Liver (tissue), 8 donors: ENCODE measurements at regions not wholly inside any gene's neighbourhood (a gene's known extent, or its start where the extent isn't known, plus 50 kb on each side); places are given as distances from the start of the nearest gene placed in this dataset.

Experiments used
- DNase-seq: peaks from one replicate; pipeline ENCODE4 v3.0.0-alpha.2; 2017; ENCODE audit warnings: low spot score
- H3K27ac ChIP-seq, 2 donors: one replicate each; pipeline ENCODE4 v1.7.0; 2013; ENCODE audit warnings: inconsistent platforms in 2 of 2, low read length in 2 of 2, control low read depth in 1 of 2, low read depth in 1 of 2, mild to moderate bottlenecking in 1 of 2
- H3K27me3 ChIP-seq, 4 donors: one replicate each; pipeline versions ENCODE4 v1.6.1 to v1.7.0; 2013; ENCODE audit warnings: low read length in 3 of 4, inconsistent platforms in 1 of 4, mild to moderate bottlenecking in 1 of 4, moderate library complexity in 1 of 4; ENCODE audit not compliant: control insufficient read depth in 4 of 4, insufficient read depth in 4 of 4
- H3K36me3 ChIP-seq, 4 donors: one replicate each; pipeline versions ENCODE4 v1.6.1 to v1.7.0; 2013; ENCODE audit warnings: low read length in 3 of 4, mild to moderate bottlenecking in 3 of 4, low read depth in 1 of 4, moderate library complexity in 1 of 4; ENCODE audit not compliant: control insufficient read depth in 4 of 4, insufficient read depth in 3 of 4
- H3K4me1 ChIP-seq, 4 donors: one replicate each; pipeline versions ENCODE4 v1.6.1 to v1.7.0; 2013; ENCODE audit warnings: low read length in 3 of 4, mild to moderate bottlenecking in 3 of 4, moderate library complexity in 1 of 4; ENCODE audit not compliant: control insufficient read depth in 4 of 4, insufficient read depth in 4 of 4
- H3K4me3 ChIP-seq, 3 donors: one replicate each; pipeline versions ENCODE4 v1.6.1 to v1.7.0; 2013; ENCODE audit warnings: low read length in 3 of 3, control low read depth in 1 of 3, low read depth in 1 of 3, mild to moderate bottlenecking in 1 of 3
- H3K9ac ChIP-seq, 2 donors: one replicate each; pipeline ENCODE4 v1.7.0; 2013; ENCODE audit warnings: low read length in 2 of 2, mild to moderate bottlenecking in 2 of 2, moderate library complexity in 2 of 2, control low read depth in 1 of 2, low read depth in 1 of 2
- H3K9me3 ChIP-seq, 4 donors: one replicate each; pipeline versions ENCODE4 v1.6.1 to v1.7.0; 2013; ENCODE audit warnings: low read length in 3 of 4; ENCODE audit not compliant: control insufficient read depth in 4 of 4
- ATF3 ChIP-seq: IDR thresholded peaks from 2 replicates; pipeline ENCODE4 v1.6.1; 2016; ENCODE audit warnings: antibody characterized with exemption
- CTCF ChIP-seq: fragments of 150-350 bp; IDR thresholded peaks from 2 replicates; pipeline ENCODE4 v1.5.1; 2017; ENCODE audit warnings: improper control_type of control experiment, low read depth, low read length; ENCODE audit not compliant: missing input control
- EGR1 ChIP-seq, 2 donors: IDR thresholded peaks; 2 replicates each; pipeline ENCODE4 v1.6.1; 2016 to 2018; ENCODE audit warnings: antibody characterized with exemption in 2 of 2, low read depth in 2 of 2
- FOXA1 ChIP-seq: IDR thresholded peaks from 2 replicates; pipeline ENCODE4 v1.6.1; 2016; ENCODE audit warnings: antibody characterized with exemption
- FOXA2 ChIP-seq: IDR thresholded peaks from 2 replicates; pipeline ENCODE4 v1.6.1; 2016; ENCODE audit warnings: antibody characterized with exemption
- GABPA ChIP-seq, 2 donors: IDR thresholded peaks in 1 of 2; conservative IDR thresholded peaks in 1 of 2; 2 replicates each; pipeline ENCODE4 v1.6.1; 2016; ENCODE audit warnings: antibody characterized with exemption in 2 of 2, mild to moderate bottlenecking in 1 of 2, moderate library complexity in 1 of 2
- HNF4A ChIP-seq, 2 donors: conservative IDR thresholded peaks; 2 replicates each; pipeline ENCODE4 v1.6.1; 2016; ENCODE audit warnings: antibody characterized with exemption in 2 of 2, mild to moderate bottlenecking in 2 of 2
- HNF4G ChIP-seq: IDR thresholded peaks from 2 replicates; pipeline ENCODE4 v1.6.1; 2016; ENCODE audit warnings: antibody characterized with exemption
- NR2F2 ChIP-seq: IDR thresholded peaks from 2 replicates; pipeline ENCODE4 v1.6.1; 2016; ENCODE audit warnings: antibody characterized with exemption
- RAD21 ChIP-seq, 2 donors: IDR thresholded peaks; 2 replicates each; pipeline ENCODE4 v1.6.1; 2016; ENCODE audit warnings: antibody characterized with exemption in 2 of 2, mild to moderate bottlenecking in 2 of 2
- RXRA ChIP-seq, 2 donors: IDR thresholded peaks; 2 replicates each; pipeline ENCODE4 v1.6.1; 2017 to 2018; ENCODE audit warnings: antibody characterized with exemption in 2 of 2, mild to moderate bottlenecking in 1 of 2
- SP1 ChIP-seq: IDR thresholded peaks from 2 replicates; pipeline ENCODE4 v1.6.1; 2018; ENCODE audit warnings: antibody characterized with exemption, mild to moderate bottlenecking
- TAF1 ChIP-seq: conservative IDR thresholded peaks from 2 replicates; pipeline ENCODE4 v1.6.1; 2016; ENCODE audit warnings: antibody characterized with exemption, mild to moderate bottlenecking
- YY1 ChIP-seq: IDR thresholded peaks from 2 replicates; pipeline ENCODE4 v1.6.1; 2016; ENCODE audit warnings: antibody characterized with exemption, mild to moderate bottlenecking
- ZBTB33 ChIP-seq: IDR thresholded peaks from 2 replicates; pipeline ENCODE4 v1.6.1; 2016; ENCODE audit warnings: antibody characterized with exemption
- WGBS: extraction: QIAGEN DNeasy Blood & Tissue Kit; methylation state at CpG from one replicate; pipeline ENCODE4 v1.1.7; 2013; 5-methylcytosine and 5-hydroxymethylcytosine counted together
- TF ChIP-seq, protein P1 (sequence below): IDR thresholded peaks from 2 replicates; pipeline ENCODE4 v1.6.1; 2016; ENCODE audit warnings: antibody characterized with exemption, mild to moderate bottlenecking
- TF ChIP-seq, protein P2 (sequence below): IDR thresholded peaks from 2 replicates; pipeline ENCODE4 v1.6.1; 2016; ENCODE audit warnings: antibody characterized with exemption
- donor health status: healthy.
- donor health status: healthy.
- donor health status: healthy.
- donor health status: healthy.
- donor health status: healthy.

GRCh38 chr3:88434001-88434400, 284.2 kb downstream of the C3orf38 start:
- Histone ChIP-seq H3K27ac (no peak overlapping the region), H3K9me3 (no peaks in the 10 kb centered on the region), H3K4me1 (no peaks in the 10 kb centered on the region), H3K36me3 (peaks cover 0 to 2% (median 0%) of the 10 kb centered on the region in 4 donors), H3K27me3 (no peaks in the 10 kb centered on the region), H3K9ac (no peak overlapping the region), H3K4me3 (no peak overlapping the region)
- 78% methylated on average over 2 of the region's 2 CpGs for WGBS
- TF ChIP-seq RXRA (IDR thresholded peaks at IDR 0.05) (no peak), YY1 (no peak), HNF4A (conservative IDR thresholded peaks at IDR 0.05) (no peak), CTCF (no peak), FOXA1 (no peak), FOXA2 (no peak), TAF1 (no peak), HNF4G (no peak), EGR1 (IDR thresholded peaks at IDR 0.05; ENCODE audit: low read depth in 2 of 2) (no peak), RAD21 (IDR thresholded peaks at IDR 0.05) (no peak), SP1 (no peak), NR2F2 (no peak), ZBTB33 (no peak), ATF3 (no peak), GABPA (IDR thresholded peaks at IDR 0.05 in 1 of 2, conservative IDR thresholded peaks at IDR 0.05 in 1 of 2) (no peak)
- TF ChIP-seq, protein P1, sequence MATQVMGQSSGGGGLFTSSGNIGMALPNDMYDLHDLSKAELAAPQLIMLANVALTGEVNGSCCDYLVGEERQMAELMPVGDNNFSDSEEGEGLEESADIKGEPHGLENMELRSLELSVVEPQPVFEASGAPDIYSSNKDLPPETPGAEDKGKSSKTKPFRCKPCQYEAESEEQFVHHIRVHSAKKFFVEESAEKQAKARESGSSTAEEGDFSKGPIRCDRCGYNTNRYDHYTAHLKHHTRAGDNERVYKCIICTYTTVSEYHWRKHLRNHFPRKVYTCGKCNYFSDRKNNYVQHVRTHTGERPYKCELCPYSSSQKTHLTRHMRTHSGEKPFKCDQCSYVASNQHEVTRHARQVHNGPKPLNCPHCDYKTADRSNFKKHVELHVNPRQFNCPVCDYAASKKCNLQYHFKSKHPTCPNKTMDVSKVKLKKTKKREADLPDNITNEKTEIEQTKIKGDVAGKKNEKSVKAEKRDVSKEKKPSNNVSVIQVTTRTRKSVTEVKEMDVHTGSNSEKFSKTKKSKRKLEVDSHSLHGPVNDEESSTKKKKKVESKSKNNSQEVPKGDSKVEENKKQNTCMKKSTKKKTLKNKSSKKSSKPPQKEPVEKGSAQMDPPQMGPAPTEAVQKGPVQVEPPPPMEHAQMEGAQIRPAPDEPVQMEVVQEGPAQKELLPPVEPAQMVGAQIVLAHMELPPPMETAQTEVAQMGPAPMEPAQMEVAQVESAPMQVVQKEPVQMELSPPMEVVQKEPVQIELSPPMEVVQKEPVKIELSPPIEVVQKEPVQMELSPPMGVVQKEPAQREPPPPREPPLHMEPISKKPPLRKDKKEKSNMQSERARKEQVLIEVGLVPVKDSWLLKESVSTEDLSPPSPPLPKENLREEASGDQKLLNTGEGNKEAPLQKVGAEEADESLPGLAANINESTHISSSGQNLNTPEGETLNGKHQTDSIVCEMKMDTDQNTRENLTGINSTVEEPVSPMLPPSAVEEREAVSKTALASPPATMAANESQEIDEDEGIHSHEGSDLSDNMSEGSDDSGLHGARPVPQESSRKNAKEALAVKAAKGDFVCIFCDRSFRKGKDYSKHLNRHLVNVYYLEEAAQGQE = no peak
- TF ChIP-seq, protein P2, sequence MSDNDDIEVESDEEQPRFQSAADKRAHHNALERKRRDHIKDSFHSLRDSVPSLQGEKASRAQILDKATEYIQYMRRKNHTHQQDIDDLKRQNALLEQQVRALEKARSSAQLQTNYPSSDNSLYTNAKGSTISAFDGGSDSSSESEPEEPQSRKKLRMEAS = no peak
- no peak for DNase-seq

DNA sequence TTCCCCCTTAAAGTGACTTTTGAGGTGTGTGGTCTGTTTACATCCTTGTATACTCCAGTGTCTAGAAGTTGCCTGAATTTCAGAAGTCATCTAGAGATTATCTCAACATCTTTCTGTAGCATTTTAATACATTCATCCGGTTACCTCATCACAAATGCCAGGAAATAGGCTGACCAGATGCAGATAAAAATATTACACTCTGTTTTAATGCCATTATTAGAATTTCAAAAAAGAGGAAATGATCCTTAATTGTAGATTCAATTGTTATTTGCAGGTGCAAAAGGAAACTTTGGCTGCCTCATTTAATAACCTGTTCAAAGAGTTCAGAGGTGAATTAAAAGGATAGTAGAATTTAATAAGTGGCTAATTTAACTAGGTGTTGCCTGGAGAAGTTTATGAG, 290.9 kb downstream of the C3orf38 start:
- no peak for DNase-seq
- Histone ChIP-seq H3K27me3 (no peaks in the 10 kb centered on the region), H3K4me1 (no peaks in the 10 kb centered on the region), H3K36me3 (no peaks in the 10 kb centered on the region), H3K4me3 (no peak overlapping the region), H3K9me3 (no peaks in the 10 kb centered on the region), H3K27ac (no peak overlapping the region), H3K9ac (no peak overlapping the region)
- WGBS = 43% methylated on average over 1 of the region's 1 CpG
- no peak for TF ChIP-seq EGR1 (IDR thresholded peaks at IDR 0.05; ENCODE audit: low read depth in 2 of 2)
- no peak for TF ChIP-seq YY1
- TF ChIP-seq CTCF = no peak
- no peak for TF ChIP-seq RXRA (IDR thresholded peaks at IDR 0.05)
- TF ChIP-seq FOXA1 = no peak
- no peak for TF ChIP-seq GABPA (IDR thresholded peaks at IDR 0.05 in 1 of 2, conservative IDR thresholded peaks at IDR 0.05 in 1 of 2)
- no peak for TF ChIP-seq SP1
- no peak for TF ChIP-seq HNF4A (conservative IDR thresholded peaks at IDR 0.05)
- TF ChIP-seq ATF3 = no peak
- TF ChIP-seq, protein P2 = no peak
- no peak for TF ChIP-seq TAF1
- no peak for TF ChIP-seq RAD21 (IDR thresholded peaks at IDR 0.05)
- no peak for TF ChIP-seq ZBTB33
- no peak for TF ChIP-seq FOXA2
